Endothelial cell of umbilical vein (primary cell): ENCODE measurements at regions not wholly inside any gene's neighbourhood (a gene's known extent, or its start where the extent isn't known, plus 50 kb on each side); places are given as distances from the start of the nearest gene placed in this dataset.

ENCODE experiments used
- BruUV-seq: library from RNA; stranded (reverse); fragments of 400-500 nt; replicated peaks from 2 replicates; lab custom pipeline; 2021; lab: Mats Ljungman, UMichigan
- CTCF ChIA-PET: fragments of 300-600, 350-600 bp; sonication (Branson Sonifier 250); formaldehyde crosslinking; loops from one replicate; lab custom pipeline; 2021; ENCODE audit warnings: antibody characterized with exemption, inconsistent platforms; lab: Charles Lee
- POLR2A ChIA-PET: fragments of 300-600, 350-600 bp; sonication (Branson Sonifier 250); formaldehyde crosslinking; loops from one replicate; lab custom pipeline; 2021; ENCODE audit warnings: antibody characterized with exemption, inconsistent platforms; lab: Charles Lee
- DNase-seq: peaks from one replicate; pipeline ENCODE4 v3.0.0-alpha.2; 2011; ENCODE audit warnings: low read depth, low spot score
- FAIRE-seq: peaks from 2 replicates; lab custom pipeline; 2011; peaks lifted over from hg19 to GRCh38; lab: Jason Lieb, UNC
- H2AFZ ChIP-seq: 2 replicates; pipeline ENCODE4 v1.6.0; 2012; ENCODE audit warnings: low read depth, low read length, control low read depth, inconsistent platforms
- H3K27ac ChIP-seq: 2 replicates; pipeline ENCODE4 v1.5.1; 2011; ENCODE audit warnings: low read depth, mild to moderate bottlenecking, control low read depth, low read length, moderate library complexity; ENCODE audit not compliant: insufficient read depth
- H3K27me3 ChIP-seq, 2 experiments: 2 replicates each; pipeline versions ENCODE4 v1.6.0 to v1.6.1; 2011; ENCODE audit warnings: low read length in 2 of 2, mixed read lengths in 1 of 2; ENCODE audit not compliant: control insufficient read depth in 2 of 2, insufficient read depth in 2 of 2
- H3K36me3 ChIP-seq, 2 experiments: 2 replicates in 1 of 2; 3 replicates in 1 of 2; pipeline ENCODE4 v1.5.1; 2011; ENCODE audit warnings: low read length in 2 of 2, mild to moderate bottlenecking in 1 of 2, moderate library complexity in 1 of 2; ENCODE audit not compliant: control insufficient read depth in 2 of 2, insufficient read depth in 2 of 2; ENCODE audit errors: extremely low read depth in 1 of 2
- H3K4me1 ChIP-seq: 3 replicates; pipeline ENCODE4 v1.5.1; 2011; ENCODE audit warnings: mild to moderate bottlenecking, low read length; ENCODE audit not compliant: control insufficient read depth, insufficient read depth; ENCODE audit errors: extremely low read depth
- H3K4me2 ChIP-seq: 2 replicates; pipeline ENCODE4 v1.6.1; 2011; ENCODE audit warnings: low read length, control low read depth, mixed read lengths; ENCODE audit not compliant: insufficient read depth
- H3K4me3 ChIP-seq, 3 experiments: fragments of 200-600 bp in 1 of 3; sonication (generic), shearing (Covaris generic) in 1 of 3; replicated peaks in 1 of 3; 2 replicates each; pipeline ENCODE4 v1.5.1; 2011 to 2016; ENCODE audit warnings: control low read depth in 3 of 3, low read length in 3 of 3, mild to moderate bottlenecking in 2 of 3, inconsistent platforms in 1 of 3, low read depth in 1 of 3, moderate library complexity in 1 of 3; ENCODE audit not compliant: insufficient read depth in 1 of 3
- H3K79me2 ChIP-seq: 2 replicates; pipeline ENCODE4 v1.6.0; 2012; ENCODE audit warnings: low read length, inconsistent platforms; ENCODE audit not compliant: control insufficient read depth, insufficient read depth
- H3K9ac ChIP-seq: replicated peaks from 2 replicates; pipeline ENCODE3; 2011; ENCODE audit warnings: low read length, control low read depth; ENCODE audit not compliant: insufficient read depth; ENCODE audit errors: extremely low read depth
- H3K9me1 ChIP-seq: replicated peaks from 3 replicates; pipeline ENCODE4 v1.6.0; 2011; ENCODE audit warnings: mild to moderate bottlenecking, low read length; ENCODE audit not compliant: control insufficient read depth, insufficient read depth; ENCODE audit errors: extremely low read depth
- H3K9me3 ChIP-seq: replicated peaks from 2 replicates; pipeline ENCODE4 v1.5.1; 2012; ENCODE audit warnings: low read length, inconsistent platforms; ENCODE audit not compliant: control insufficient read depth, insufficient read depth
- H4K20me1 ChIP-seq: replicated peaks from 2 replicates; pipeline ENCODE3; 2011; ENCODE audit warnings: mild to moderate bottlenecking, low read length; ENCODE audit not compliant: control insufficient read depth, insufficient read depth; ENCODE audit errors: extremely low read depth
- EZH2 ChIP-seq: IDR thresholded peaks from 2 replicates; pipeline ENCODE4 v1.6.1; 2012; ENCODE audit warnings: borderline replicate concordance, low read depth, mild to moderate bottlenecking, moderate library complexity, low read length, inconsistent platforms; ENCODE audit not compliant: severe bottlenecking
- FOS ChIP-seq: IDR thresholded peaks from 2 replicates; pipeline ENCODE4 v1.6.1; 2011; ENCODE audit warnings: mild to moderate bottlenecking, low read length, moderate library complexity, borderline replicate concordance; ENCODE audit not compliant: insufficient read depth
- GATA2 ChIP-seq: IDR thresholded peaks from 2 replicates; pipeline ENCODE4 v1.7.0; 2011; ENCODE audit warnings: low read depth, mild to moderate bottlenecking, moderate library complexity, mixed read lengths, low read length; ENCODE audit not compliant: insufficient read length, insufficient read depth
- JUN ChIP-seq: IDR thresholded peaks from 2 replicates; pipeline ENCODE4 v1.6.1; 2011; ENCODE audit warnings: borderline replicate concordance, low read depth; ENCODE audit not compliant: insufficient read length, insufficient read depth
- MYC ChIP-seq: IDR thresholded peaks from one replicate; pipeline ENCODE4 v1.6.1; 2011; ENCODE audit warnings: mild to moderate bottlenecking, low read depth, low read length
- POLR2A ChIP-seq: IDR thresholded peaks from 2 replicates; pipeline ENCODE4 v1.6.1; 2012; ENCODE audit warnings: low read depth, mild to moderate bottlenecking, control low read depth, low read length
- POLR2AphosphoS5 ChIP-seq: IDR thresholded peaks from 2 replicates; pipeline ENCODE4 v1.6.1; 2012; ENCODE audit warnings: low read depth, mild to moderate bottlenecking, control low read depth, low read length, moderate library complexity; ENCODE audit not compliant: insufficient read depth
- dilution Hi-C: fragments of 300-500 bp; cut with MboI; formaldehyde crosslinking; loops from one replicate; pipeline ENCODE4 v1.15.0; 2019; ENCODE audit warnings: low sequenced_read_pairs; ENCODE audit not compliant: extremely low pct_ligation_motif_present
- intact Hi-C: fragments of 100-400 bp; cut with micrococcal nuclease; formaldehyde crosslinking; loops from one replicate; pipeline ENCODE4 v1.10.0; 2022
- TF ChIP-seq, protein P1 (sequence below): IDR thresholded peaks from 2 replicates; pipeline ENCODE4 v1.6.1; 2011; ENCODE audit not compliant: insufficient read depth, insufficient read length
- TF ChIP-seq, protein P2 (sequence below), 2 donors: IDR thresholded peaks; 1 replicate in 1 of 2; 2 replicates in 1 of 2; pipeline ENCODE4 v1.5.1; 2011; ENCODE audit warnings: low read length in 2 of 2, mild to moderate bottlenecking in 2 of 2, moderate library complexity in 2 of 2, control low read depth in 1 of 2, inconsistent platforms in 1 of 2, low read depth in 1 of 2; ENCODE audit not compliant: insufficient read depth in 1 of 2; ENCODE audit errors: extremely low read depth in 1 of 2

DNA sequence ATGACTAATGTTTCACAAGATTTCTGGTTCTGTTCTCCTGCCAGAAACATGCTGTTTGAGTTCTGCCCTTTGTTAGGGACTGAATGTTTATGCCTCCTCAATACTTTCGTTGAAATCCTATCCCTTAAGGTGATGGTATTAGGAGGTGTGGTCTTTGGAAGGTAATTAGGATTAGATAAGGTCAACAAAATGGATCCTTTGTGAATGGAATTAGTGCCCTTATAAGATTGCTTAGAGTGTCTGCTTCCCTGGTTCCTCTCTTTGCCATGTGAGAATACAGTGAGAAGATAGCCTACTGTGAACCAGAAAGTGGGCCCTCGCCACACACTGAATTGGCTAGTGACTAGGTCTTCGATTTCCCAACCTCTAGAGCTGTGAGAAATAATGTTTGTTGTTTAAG lies 621.4 kb upstream of the ALCAM start:
- no peak overlapping the region for H3K4me2 ChIP-seq
- intact Hi-C loops (no loop called here), dilution Hi-C loops (no loop called here)
- no peak overlapping the region for H3K9ac ChIP-seq
- no peaks in the 10 kb centered on the region for H4K20me1 ChIP-seq
- H3K36me3 ChIP-seq: no peaks in the 10 kb centered on the region
- no TSS peak for BruUV-seq
- TF ChIP-seq JUN: no peak
- TF ChIP-seq GATA2: no peak
- TF ChIP-seq, protein P1, sequence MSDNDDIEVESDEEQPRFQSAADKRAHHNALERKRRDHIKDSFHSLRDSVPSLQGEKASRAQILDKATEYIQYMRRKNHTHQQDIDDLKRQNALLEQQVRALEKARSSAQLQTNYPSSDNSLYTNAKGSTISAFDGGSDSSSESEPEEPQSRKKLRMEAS: no peak
- no peak for TF ChIP-seq FOS
- TF ChIP-seq, protein P2, sequence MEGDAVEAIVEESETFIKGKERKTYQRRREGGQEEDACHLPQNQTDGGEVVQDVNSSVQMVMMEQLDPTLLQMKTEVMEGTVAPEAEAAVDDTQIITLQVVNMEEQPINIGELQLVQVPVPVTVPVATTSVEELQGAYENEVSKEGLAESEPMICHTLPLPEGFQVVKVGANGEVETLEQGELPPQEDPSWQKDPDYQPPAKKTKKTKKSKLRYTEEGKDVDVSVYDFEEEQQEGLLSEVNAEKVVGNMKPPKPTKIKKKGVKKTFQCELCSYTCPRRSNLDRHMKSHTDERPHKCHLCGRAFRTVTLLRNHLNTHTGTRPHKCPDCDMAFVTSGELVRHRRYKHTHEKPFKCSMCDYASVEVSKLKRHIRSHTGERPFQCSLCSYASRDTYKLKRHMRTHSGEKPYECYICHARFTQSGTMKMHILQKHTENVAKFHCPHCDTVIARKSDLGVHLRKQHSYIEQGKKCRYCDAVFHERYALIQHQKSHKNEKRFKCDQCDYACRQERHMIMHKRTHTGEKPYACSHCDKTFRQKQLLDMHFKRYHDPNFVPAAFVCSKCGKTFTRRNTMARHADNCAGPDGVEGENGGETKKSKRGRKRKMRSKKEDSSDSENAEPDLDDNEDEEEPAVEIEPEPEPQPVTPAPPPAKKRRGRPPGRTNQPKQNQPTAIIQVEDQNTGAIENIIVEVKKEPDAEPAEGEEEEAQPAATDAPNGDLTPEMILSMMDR (IDR thresholded peaks at IDR 0.05; ENCODE audit: extremely low read depth in 1 of 2, insufficient read depth in 1 of 2, low read depth in 1 of 2, low read length in 2 of 2): no peak
- TF ChIP-seq POLR2AphosphoS5: no peak
- TF ChIP-seq MYC: no peak
- no peak for TF ChIP-seq EZH2
- no peak for TF ChIP-seq POLR2A
- H3K4me1 ChIP-seq: no peaks in the 10 kb centered on the region
- H3K4me3 ChIP-seq: no peak overlapping the region
- H3K9me3 ChIP-seq: no peaks in the 10 kb centered on the region
- H2AFZ ChIP-seq: no peak overlapping the region
- POLR2A ChIA-PET: no interaction called here
- no peaks in the 10 kb centered on the region for H3K27me3 ChIP-seq
- FAIRE-seq (no peak), DNase-seq (no peak)
- H3K9me1 ChIP-seq: no peaks in the 10 kb centered on the region
- no peaks in the 10 kb centered on the region for H3K79me2 ChIP-seq
- H3K27ac ChIP-seq: no peak overlapping the region
- CTCF ChIA-PET: no interaction called here
